ENCODE measurements at regions not wholly inside any gene's neighbourhood (a gene's known extent, or its start where the extent isn't known, plus 50 kb on each side); places are given as distances from the start of the nearest gene placed in this dataset.
"Not testable (repeated sequence)": the region's sequence is repeated elsewhere in the genome, so short reads cannot be mapped to it uniquely, and the experiment has no call there.

DNA sequence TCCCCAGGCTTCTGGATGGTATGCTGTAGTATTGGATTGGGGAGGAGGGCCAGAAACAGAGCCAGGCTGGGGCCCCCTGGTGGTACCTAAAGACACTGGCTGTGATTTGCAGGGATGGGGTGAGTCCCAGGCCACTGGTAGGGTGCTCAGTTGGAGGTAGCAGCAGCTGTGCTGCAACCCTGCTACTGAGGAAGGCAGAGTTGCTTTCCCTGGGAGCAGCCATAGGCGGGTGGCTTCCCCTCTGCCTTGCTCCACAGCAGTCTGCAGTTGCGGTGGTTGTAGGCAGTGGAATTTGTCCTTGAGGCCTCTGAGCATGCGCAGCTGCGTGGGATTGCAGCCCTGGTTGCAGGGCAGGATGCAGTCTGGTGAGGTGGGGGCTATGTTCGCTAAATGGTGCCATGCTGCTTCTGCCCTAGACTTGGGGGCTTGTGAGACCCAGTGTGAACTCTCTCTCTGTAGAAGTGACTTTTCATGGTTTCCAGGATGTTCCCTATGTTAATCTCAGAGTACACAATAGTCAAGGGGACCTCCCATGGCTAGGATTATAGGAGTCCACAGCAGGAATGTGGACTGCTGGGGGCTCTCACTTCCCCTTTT lies 443.5 kb downstream of the XIRP2 start:
- DNase-seq (ENCODE audit: insufficient read length, low spot score) (no peak), FAIRE-seq (no peak)

DNA sequence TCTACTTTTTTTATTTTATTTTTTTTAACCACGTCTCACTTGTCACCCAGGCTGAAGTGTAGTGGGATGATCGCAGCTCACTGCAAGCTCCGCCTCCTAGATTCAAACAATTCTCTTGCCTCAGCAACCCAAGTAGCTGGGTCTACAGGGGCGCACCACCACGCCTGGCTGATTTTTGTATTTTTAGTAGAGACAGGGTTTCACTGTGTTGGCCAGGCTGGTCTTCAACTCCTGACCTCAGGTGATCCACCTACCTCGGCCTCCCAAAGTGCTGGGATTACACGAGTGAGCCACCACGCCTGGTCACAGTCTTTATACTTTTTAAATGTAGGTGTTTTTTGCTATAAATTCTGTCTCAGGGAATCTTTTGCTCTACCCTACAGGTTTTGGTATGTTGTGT lies 440.5 kb downstream of the XIRP2 start:
- FAIRE-seq; DNase-seq (ENCODE audit: insufficient read length, low spot score): not testable (repeated sequence)

DNA sequence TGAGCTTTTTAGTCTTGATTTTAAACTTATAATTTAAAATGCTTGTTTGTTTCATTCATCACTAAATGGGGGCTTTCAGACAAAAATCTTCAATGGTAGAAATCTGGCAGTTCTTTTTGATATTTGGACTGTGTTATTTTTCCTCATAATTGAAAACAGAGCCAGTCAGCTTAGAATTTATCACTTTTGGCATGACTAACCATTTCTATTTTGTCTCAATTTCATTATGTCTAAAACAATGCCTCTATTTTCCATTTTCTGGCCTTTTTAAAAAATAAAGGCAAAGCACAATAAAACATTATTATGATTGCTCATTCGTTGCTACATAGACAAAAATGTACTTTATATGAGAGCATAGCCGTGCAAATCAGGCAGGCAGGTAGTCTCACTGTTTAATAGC lies 434.5 kb downstream of the XIRP2 start:
- FAIRE-seq (no peak), DNase-seq (ENCODE audit: insufficient read length, low spot score) (no peak)

DNA sequence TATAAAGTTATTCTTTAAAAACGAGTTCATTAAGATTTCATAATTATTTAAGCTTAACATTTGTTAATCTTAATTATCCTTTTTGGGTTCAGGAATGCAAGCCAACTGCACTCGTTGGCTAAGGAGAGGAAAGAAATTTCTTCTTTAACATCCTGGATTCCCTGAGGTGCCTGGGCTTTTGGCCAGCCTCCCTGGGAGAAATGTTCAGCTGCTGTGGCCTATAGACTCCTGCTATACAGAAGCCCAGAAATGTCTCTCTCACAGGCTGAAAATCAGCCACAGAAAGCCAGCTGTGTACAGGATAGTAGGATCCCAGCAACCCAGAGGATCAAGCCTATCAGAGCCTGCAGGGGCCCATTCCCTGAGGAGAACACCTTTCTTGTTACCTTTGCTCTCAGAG lies 430.3 kb downstream of the XIRP2 start:
- DNase-seq (ENCODE audit: insufficient read length, low spot score) (no peak), FAIRE-seq (no peak)

DNA sequence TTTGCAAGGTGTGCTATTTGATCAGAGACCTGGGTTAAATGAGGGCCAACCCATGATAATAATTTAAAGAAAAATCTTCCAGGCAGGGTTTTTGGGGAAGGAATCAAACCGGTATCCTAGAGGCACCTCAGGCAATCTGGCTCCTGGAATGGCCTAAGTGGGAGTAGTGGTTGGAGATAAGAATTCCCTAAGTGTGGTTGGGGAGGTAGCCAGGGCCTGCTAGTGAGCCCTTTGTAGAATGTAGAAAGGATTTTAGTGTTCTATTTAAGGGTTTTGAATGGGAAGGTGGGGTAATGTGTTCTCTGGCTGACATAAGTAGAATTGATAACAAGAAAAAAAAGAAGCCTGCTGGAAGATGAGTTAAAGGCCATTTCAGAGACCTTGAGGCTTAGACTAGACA lies 422.2 kb downstream of the XIRP2 start:
- no peak for DNase-seq (ENCODE audit: insufficient read length, low spot score)
- no peak for FAIRE-seq

Data from HTR-8/SVneo (cell line).